HAP-1 (cell line): ENCODE measurements at regions not wholly inside any gene's neighbourhood (a gene's known extent, or its start where the extent isn't known, plus 50 kb on each side); places are given as distances from the start of the nearest gene placed in this dataset.

Source experiments
- DNase-seq, 2 experiments: peaks; one replicate each; pipeline ENCODE4 v3.0.0-alpha.2; 2016 to 2020; ENCODE audit warnings: low spot score in 2 of 2
- H3K27me3 ChIP-seq: fragments of 250-450 bp; sonication (Bioruptor Pico); 2 replicates; pipeline ENCODE4 v1.5.1; 2020; ENCODE audit warnings: low read depth, mild to moderate bottlenecking, moderate library complexity
- H3K36me3 ChIP-seq: fragments of 250-450 bp; sonication (Bioruptor Pico); replicated peaks from 2 replicates; pipeline ENCODE4 v1.5.1; 2020; ENCODE audit warnings: mild to moderate bottlenecking
- H3K4me1 ChIP-seq: fragments of 250-450 bp; sonication (Bioruptor Pico); 2 replicates; pipeline ENCODE4 v1.5.1; 2020; ENCODE audit warnings: mild to moderate bottlenecking
- H3K4me3 ChIP-seq: fragments of 250-450 bp; sonication (Bioruptor Pico); 2 replicates; pipeline ENCODE4 v1.5.1; 2020; ENCODE audit warnings: mild to moderate bottlenecking, moderate library complexity
- H3K9me3 ChIP-seq: fragments of 250-450 bp; sonication (Bioruptor Pico); 2 replicates; pipeline ENCODE4 v1.5.1; 2020; ENCODE audit warnings: mild to moderate bottlenecking, moderate library complexity
- in situ Hi-C: fragments of 300-500 bp; cut with MboI; formaldehyde crosslinking; loops from 3 replicates; pipeline ENCODE4 v1.14.3; 2020; ENCODE audit warnings: low sequenced_read_pairs, inconsistent platforms, mixed read lengths

DNA sequence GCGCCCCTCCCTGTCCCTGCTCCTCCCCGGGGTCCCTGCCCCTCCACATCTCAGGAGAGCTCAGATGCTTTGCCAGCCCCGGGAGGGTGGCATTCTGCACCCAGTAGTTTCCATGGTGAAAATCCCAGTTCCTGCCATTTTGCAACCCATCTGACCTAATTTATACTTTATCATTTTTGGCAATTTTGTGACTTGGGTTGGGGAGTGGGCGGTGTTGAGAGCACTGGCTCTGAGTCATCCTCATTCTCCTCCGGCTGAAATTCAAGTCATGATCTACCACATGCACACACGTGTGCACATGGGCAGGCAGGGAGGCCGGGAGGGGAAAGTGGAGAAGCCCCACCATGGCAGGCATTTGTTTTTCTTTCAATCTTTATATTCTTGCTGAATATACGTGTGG, 208.6 kb downstream of the URI1 start:
- H3K4me1 ChIP-seq: no peaks in the 10 kb centered on the region
- in situ Hi-C loops: no loop called here
- no peaks in the 10 kb centered on the region for H3K9me3 ChIP-seq
- H3K4me3 ChIP-seq: no peak overlapping the region
- no peaks in the 10 kb centered on the region for H3K36me3 ChIP-seq
- H3K27me3 ChIP-seq: no peaks in the 10 kb centered on the region
- DNase-seq: no peak

DNA sequence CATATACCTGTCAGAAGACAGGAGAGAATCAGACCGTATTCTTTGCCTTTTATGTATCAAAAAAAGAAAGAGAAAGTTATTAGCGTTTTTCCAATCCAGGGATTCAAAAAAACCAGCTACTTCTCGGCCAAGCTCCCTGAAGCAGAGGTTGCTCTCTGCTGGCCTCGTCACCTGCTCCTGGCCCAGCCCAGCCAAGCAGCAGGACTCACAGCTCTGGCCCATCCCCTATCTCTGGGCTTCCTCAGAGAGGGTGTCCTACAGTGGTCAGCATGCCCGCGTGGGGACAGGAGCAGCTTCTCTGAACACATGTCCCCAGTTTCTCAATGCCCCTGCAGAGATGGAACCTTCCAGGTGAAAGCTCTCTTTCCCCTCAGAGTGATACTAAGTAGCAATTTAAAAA, 209.0 kb downstream of the URI1 start:
- H3K36me3 ChIP-seq: no peaks in the 10 kb centered on the region
- no peak overlapping the region for H3K4me3 ChIP-seq
- H3K9me3 ChIP-seq: no peaks in the 10 kb centered on the region
- no peaks in the 10 kb centered on the region for H3K27me3 ChIP-seq
- in situ Hi-C loops: no loop called here
- DNase-seq: no peak
- no peaks in the 10 kb centered on the region for H3K4me1 ChIP-seq

- no peak for DNase-seq
- no peaks in the 10 kb centered on the region for H3K27me3 ChIP-seq
- no peaks in the 10 kb centered on the region for H3K4me1 ChIP-seq
- in situ Hi-C loops: no loop called here
- no peak overlapping the region for H3K4me3 ChIP-seq
- H3K36me3 ChIP-seq: no peaks in the 10 kb centered on the region
- no peaks in the 10 kb centered on the region for H3K9me3 ChIP-seq
These were observed 210.7 kb downstream of the URI1 start for GRCh38 chr19:30152510-30153291.

DNA sequence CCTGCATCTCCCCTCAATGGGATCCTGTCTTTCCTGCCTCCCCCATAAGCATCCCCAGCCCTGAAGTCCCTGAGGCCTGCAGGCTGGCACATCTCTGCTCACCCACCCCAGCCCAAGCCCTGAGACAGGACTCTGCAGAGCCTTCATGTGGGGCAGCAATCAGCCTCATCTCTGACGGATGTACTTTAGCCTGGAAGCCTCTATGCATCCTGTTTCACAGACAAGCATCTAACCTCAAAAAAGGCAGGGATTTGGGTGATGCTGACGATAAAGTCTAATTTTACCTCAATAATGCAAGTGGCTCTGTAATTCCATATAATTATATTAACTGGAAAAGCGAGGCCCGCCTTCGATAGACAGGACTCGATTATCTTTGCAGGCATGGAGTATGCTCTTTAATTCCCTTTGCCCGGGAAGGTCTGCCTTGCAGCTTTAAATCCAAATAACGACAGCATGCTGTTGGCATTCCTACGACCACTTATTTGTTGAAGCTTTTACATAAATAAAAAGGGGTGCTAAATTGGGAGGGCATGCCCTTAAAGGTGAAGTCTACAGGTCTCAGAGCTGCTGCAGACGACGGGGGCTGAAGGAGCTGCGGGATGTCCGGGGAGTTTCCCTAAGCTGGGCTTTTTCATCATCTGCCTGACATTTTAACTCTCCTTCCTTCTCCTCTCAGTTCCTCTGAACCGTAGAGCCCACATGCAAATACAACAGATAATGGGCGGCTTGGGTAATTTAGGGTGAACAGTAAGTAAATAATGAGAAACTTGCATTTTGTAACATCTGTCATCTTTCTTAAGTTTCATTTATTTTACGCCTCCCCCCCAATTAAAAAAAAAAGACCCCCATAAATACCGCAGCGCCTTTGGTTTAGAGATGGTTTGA, 211.5 kb downstream of the URI1 start:
- H3K4me3 ChIP-seq: no peak overlapping the region
- no peaks in the 10 kb centered on the region for H3K4me1 ChIP-seq
- no peaks in the 10 kb centered on the region for H3K27me3 ChIP-seq
- DNase-seq: no peak
- H3K36me3 ChIP-seq: no peaks in the 10 kb centered on the region
- in situ Hi-C loops: no loop called here
- no peaks in the 10 kb centered on the region for H3K9me3 ChIP-seq

- in situ Hi-C loops: no loop called here
These were observed 212.4 kb downstream of the URI1 start for GRCh38 chr19:30154410-30154809.

GRCh38 chr19:30155381-30156200, 213.6 kb downstream of the URI1 start:
- H3K36me3 ChIP-seq: no peaks in the 10 kb centered on the region
- no peaks in the 10 kb centered on the region for H3K27me3 ChIP-seq
- no peaks in the 10 kb centered on the region for H3K4me1 ChIP-seq
- DNase-seq: no peak
- H3K9me3 ChIP-seq: no peaks in the 10 kb centered on the region
- in situ Hi-C loops: no loop called here
- no peak overlapping the region for H3K4me3 ChIP-seq

More at GRCh38 chr19:30154410-30154809, 212.4 kb downstream of the URI1 start:
- Histone ChIP-seq H3K36me3 (no peaks in the 10 kb centered on the region), H3K4me1 (no peaks in the 10 kb centered on the region), H3K4me3 (no peak overlapping the region), H3K9me3 (no peaks in the 10 kb centered on the region), H3K27me3 (no peaks in the 10 kb centered on the region)
- no peak for DNase-seq

DNA sequence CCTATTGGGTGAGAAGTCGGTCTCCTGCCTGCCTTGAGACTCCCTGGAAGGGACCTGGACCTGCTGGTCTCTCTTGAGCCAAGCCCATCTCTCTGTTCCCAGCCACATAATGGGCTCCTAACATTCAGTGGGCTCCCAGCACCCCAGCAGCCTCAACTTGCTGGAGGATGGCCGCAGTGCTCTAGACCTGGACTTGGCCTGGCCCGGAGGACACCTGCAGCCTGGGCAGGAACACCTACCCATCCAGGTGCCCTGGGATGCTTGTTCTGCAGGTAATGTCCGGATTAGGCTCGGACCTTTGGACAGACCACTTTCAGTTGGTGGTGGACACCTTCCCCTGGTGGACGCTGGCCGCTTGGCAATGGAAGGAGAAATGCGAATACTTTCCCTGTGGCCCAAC, 214.6 kb downstream of the URI1 start:
- Histone ChIP-seq H3K27me3 (peaks cover 2% of the 10 kb centered on the region; the same call in 1 of the 2 replicates), H3K4me1 (no peaks in the 10 kb centered on the region), H3K36me3 (no peaks in the 10 kb centered on the region), H3K9me3 (no peaks in the 10 kb centered on the region), H3K4me3 (no peak overlapping the region)
- no peak for DNase-seq
- in situ Hi-C loops: no loop called here

GRCh38 chr19:30158067-30158892, 213.9 kb upstream of the ZNF536 start:
- Histone ChIP-seq H3K4me3 (no peak overlapping the region), H3K27me3 (peaks cover 6% of the 10 kb centered on the region; the same call in 1 of the 2 replicates), H3K36me3 (no peaks in the 10 kb centered on the region), H3K9me3 (no peaks in the 10 kb centered on the region), H3K4me1 (no peaks in the 10 kb centered on the region)
- DNase-seq: no peak
- in situ Hi-C loops: no loop called here

DNA sequence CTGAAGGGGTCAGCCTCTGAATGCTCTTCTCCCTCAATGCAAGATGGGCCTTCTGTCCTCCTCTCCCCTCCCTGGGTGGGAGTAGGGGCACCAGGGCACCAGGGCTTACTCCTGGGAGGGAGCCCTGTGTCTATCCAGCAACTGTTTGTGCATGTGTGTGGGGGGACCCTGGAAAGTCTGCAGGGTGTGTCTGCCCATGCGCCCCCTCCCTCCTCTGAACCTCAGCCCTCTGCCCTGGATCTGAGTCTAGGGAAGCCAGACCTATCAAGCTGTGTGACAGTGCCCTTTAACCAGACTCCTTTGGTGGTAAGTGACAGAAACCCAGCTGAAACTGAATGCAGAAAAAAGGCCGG, 213.3 kb upstream of the ZNF536 start:
- Histone ChIP-seq H3K36me3 (no peaks in the 10 kb centered on the region), H3K9me3 (no peaks in the 10 kb centered on the region), H3K4me1 (no peaks in the 10 kb centered on the region), H3K27me3 (peaks cover 6% of the 10 kb centered on the region; the same call in 1 of the 2 replicates), H3K4me3 (no peak overlapping the region)
- in situ Hi-C loops: no loop called here
- no peak for DNase-seq

GRCh38 chr19:30159636-30160035, 212.5 kb upstream of the ZNF536 start:
- peaks cover 6% of the 10 kb centered on the region; the same call in 1 of the 2 replicates for H3K27me3 ChIP-seq
- in situ Hi-C loops: no loop called here
- DNase-seq: no peak
- H3K4me3 ChIP-seq: no peak overlapping the region
- H3K36me3 ChIP-seq: no peaks in the 10 kb centered on the region
- no peaks in the 10 kb centered on the region for H3K9me3 ChIP-seq
- no peaks in the 10 kb centered on the region for H3K4me1 ChIP-seq

- H3K4me1 ChIP-seq: no peaks in the 10 kb centered on the region
- H3K4me3 ChIP-seq: no peak overlapping the region
- no peaks in the 10 kb centered on the region for H3K36me3 ChIP-seq
- in situ Hi-C loops: no loop called here
- no peaks in the 10 kb centered on the region for H3K9me3 ChIP-seq
- H3K27me3 ChIP-seq: peaks cover 6% of the 10 kb centered on the region; the same call in 1 of the 2 replicates
- no peak for DNase-seq
These were observed 211.8 kb upstream of the ZNF536 start for GRCh38 chr19:30160426-30160825.

DNA sequence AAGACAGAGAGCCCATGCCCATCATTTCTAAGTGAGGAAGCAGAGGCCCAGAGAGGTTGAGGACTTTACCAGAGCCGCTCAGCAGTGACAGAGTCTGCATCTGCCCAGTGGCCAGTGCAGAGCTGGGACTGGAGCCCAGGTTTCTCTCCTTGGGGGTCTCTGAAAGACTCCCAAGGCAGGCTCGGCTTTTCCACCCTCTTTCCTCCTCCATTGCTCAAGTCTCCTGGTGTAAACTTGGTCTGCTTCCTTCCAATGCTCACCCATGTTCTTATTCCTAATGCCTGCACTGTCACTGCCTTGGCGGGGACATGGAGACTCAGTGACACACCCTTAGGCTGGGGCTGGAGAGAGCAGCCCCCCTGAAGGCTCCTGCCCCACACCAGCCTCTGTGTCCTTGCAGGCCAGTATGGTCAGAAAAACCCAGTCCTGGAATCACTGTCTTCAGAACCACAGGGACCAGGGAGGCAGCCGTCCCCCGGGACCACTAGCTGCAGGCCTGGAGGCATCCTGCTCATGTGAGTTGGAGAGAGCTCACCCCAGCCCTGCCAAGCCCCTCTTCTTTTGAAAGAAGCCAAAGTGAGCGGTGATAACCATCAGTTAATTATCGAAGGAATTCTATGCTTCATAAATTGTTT, 211.0 kb upstream of the ZNF536 start:
- Histone ChIP-seq H3K9me3 (no peaks in the 10 kb centered on the region), H3K36me3 (no peaks in the 10 kb centered on the region), H3K4me1 (no peaks in the 10 kb centered on the region), H3K27me3 (peaks cover 6% of the 10 kb centered on the region; the same call in 1 of the 2 replicates), H3K4me3 (no peak overlapping the region)
- in situ Hi-C loops: no loop called here
- no peak for DNase-seq
